K562 (cell line): ENCODE measurements at regions not wholly inside any gene's neighbourhood (a gene's known extent, or its start where the extent isn't known, plus 50 kb on each side); places are given as distances from the start of the nearest gene placed in this dataset.

ENCODE experiments used
- ATAC-seq: fragments of 200-7000 bp; cut with Tn5 transposase; 3 replicates; pipeline ENCODE4 v1.9.1; 2020; ENCODE audit warnings: moderate library complexity
- BruUV-seq: library from RNA; stranded (reverse); fragments of 400-500 nt; replicated peaks from 2 replicates; lab custom pipeline; 2021; lab: Mats Ljungman, UMichigan
- CTCF ChIA-PET: fragments of 300-600 bp; formaldehyde crosslinking; extraction: SDS; loops from one replicate; lab custom pipeline; 2021; ENCODE audit warnings: low intra/inter-chr PET ratio; lab: Yijun Ruan, JAX
- POLR2A ChIA-PET: fragments of 300-600, 350-650 bp; sonication (Branson Sonifier 250); formaldehyde crosslinking; extraction: SDS; loops from one replicate; lab custom pipeline; 2021; ENCODE audit warnings: antibody characterized with exemption, inconsistent platforms; lab: Yijun Ruan, JAX
- DNase-seq, 4 experiments: peaks; one replicate each; pipeline versions ENCODE4 v3.0.0 to v3.0.0-alpha.2; 2011 to 2018; ENCODE audit warnings: low spot score in 3 of 4, mixed read lengths in 3 of 4; ENCODE audit errors: extremely low read depth in 1 of 4
- FAIRE-seq: peaks from 2 replicates; lab custom pipeline; 2011; peaks lifted over from hg19 to GRCh38; lab: Jason Lieb, UNC
- H2AFZ ChIP-seq: 2 replicates; pipeline ENCODE4 v1.6.0; 2011; ENCODE audit warnings: low read depth, low read length, control low read depth, inconsistent platforms
- H3K27ac ChIP-seq: fragments of 200-600 bp; 3 replicates; pipeline ENCODE4 v1.8.0; 2011; ENCODE audit warnings: low read depth, mild to moderate bottlenecking, control low read depth, inconsistent platforms, low read length, moderate library complexity, mixed read lengths; ENCODE audit errors: extremely low read depth
- H3K27me3 ChIP-seq, 2 experiments: fragments of 300-600 bp in 1 of 2; 2 replicates in 1 of 2; 3 replicates in 1 of 2; pipeline versions ENCODE4 v1.6.0 to v1.8.0; 2011; ENCODE audit warnings: inconsistent platforms in 2 of 2, low read length in 2 of 2, mild to moderate bottlenecking in 1 of 2, mixed read lengths in 1 of 2, moderate library complexity in 1 of 2; ENCODE audit not compliant: control insufficient read depth in 2 of 2, insufficient read depth in 2 of 2
- H3K36me3 ChIP-seq: fragments of 300-600 bp; 3 replicates; pipeline ENCODE4 v1.8.0; 2011; ENCODE audit warnings: mild to moderate bottlenecking, low read length, inconsistent platforms; ENCODE audit not compliant: control insufficient read depth, insufficient read depth
- H3K4me1 ChIP-seq, 2 experiments: fragments of 200-600 bp in 1 of 2; replicated peaks in 1 of 2; 2 replicates in 1 of 2; 3 replicates in 1 of 2; pipeline versions ENCODE4 v1.5.1 to v1.8.0; 2011; ENCODE audit warnings: inconsistent platforms in 2 of 2, low read length in 2 of 2, mild to moderate bottlenecking in 1 of 2, mixed read lengths in 1 of 2, moderate library complexity in 1 of 2; ENCODE audit not compliant: control insufficient read depth in 2 of 2, insufficient read depth in 2 of 2
- H3K4me2 ChIP-seq: 2 replicates; pipeline ENCODE4 v1.6.1; 2011; ENCODE audit warnings: low read length, control low read depth, inconsistent platforms, mixed read lengths; ENCODE audit not compliant: insufficient read depth
- H3K4me3 ChIP-seq: fragments of 200-600 bp; sonication (generic), shearing (Covaris generic); 2 replicates; pipeline ENCODE4 v1.5.1; 2016; ENCODE audit warnings: control low read depth, inconsistent platforms
- H3K79me2 ChIP-seq: fragments of 200-600 bp; 3 replicates; pipeline ENCODE4 v1.8.0; 2011; ENCODE audit warnings: low read length, inconsistent platforms; ENCODE audit not compliant: control insufficient read depth, insufficient read depth
- H3K9ac ChIP-seq, 2 experiments: 2 replicates each; pipeline versions ENCODE4 v1.6.0 to v1.6.1; 2011; ENCODE audit warnings: low read depth in 2 of 2, low read length in 2 of 2, control low read depth in 1 of 2, inconsistent platforms in 1 of 2, mild to moderate bottlenecking in 1 of 2, mixed read lengths in 1 of 2; ENCODE audit not compliant: insufficient read depth in 1 of 2
- H3K9me1 ChIP-seq: one replicate; pipeline ENCODE4 v1.6.0; 2011; ENCODE audit warnings: inconsistent platforms, mild to moderate bottlenecking, low read length, moderate library complexity; ENCODE audit not compliant: control insufficient read depth, insufficient read depth
- H3K9me3 ChIP-seq: replicated peaks from 2 replicates; pipeline ENCODE4 v1.5.1; 2011; ENCODE audit warnings: low read depth, low read length, inconsistent platforms; ENCODE audit not compliant: control insufficient read depth, insufficient read depth
- H4K20me1 ChIP-seq: replicated peaks from 2 replicates; pipeline ENCODE4 v1.6.1; 2011; ENCODE audit warnings: low read length, inconsistent platforms, mixed read lengths; ENCODE audit not compliant: control insufficient read depth, insufficient read depth
- ESRRA ChIP-seq: fragments of 450-650 bp; IDR thresholded peaks from 2 replicates; pipeline ENCODE4 v1.6.1; 2014; ENCODE audit warnings: low read depth, mild to moderate bottlenecking, moderate library complexity, borderline replicate concordance
- EWSR1 ChIP-seq: fragments of 450-650 bp; IDR thresholded peaks from 2 replicates; pipeline ENCODE4 v1.6.1; 2018; ENCODE audit warnings: borderline replicate concordance, mild to moderate bottlenecking, low read depth, moderate library complexity; ENCODE audit not compliant: partially characterized antibody
- L3MBTL2 ChIP-seq: fragments of 450-650 bp; IDR thresholded peaks from 2 replicates; pipeline ENCODE4 v1.6.1; 2016; ENCODE audit warnings: mild to moderate bottlenecking, moderate library complexity
- SRF ChIP-seq, 2 experiments: fragments of 250-450, 450-650 bp in 1 of 2; sonication (Bioruptor Pico) in 1 of 2; sonication (generic) in 1 of 2; formaldehyde crosslinking; IDR thresholded peaks; 2 replicates each; pipeline versions ENCODE4 v1.5.0 to v1.5.1; 2020 to 2022; ENCODE audit warnings: mild to moderate bottlenecking in 1 of 2, missing genetic modification reagents in 1 of 2
- TEAD1 ChIP-seq, 2 experiments: fragments of 450-650 bp in 1 of 2; sonication (generic) in 1 of 2; formaldehyde crosslinking; IDR thresholded peaks; 2 replicates each; pipeline versions ENCODE4 v1.4.0 to v1.8.0; 2020 to 2022; ENCODE audit warnings: mild to moderate bottlenecking in 2 of 2, missing genetic modification reagents in 1 of 2
- ZBTB11 ChIP-seq, 3 experiments: fragments of 200-800 bp in 1 of 3; fragments of 250-450 bp in 1 of 3; fragments of 450-650 bp in 1 of 3; sonication (Bioruptor Pico) in 1 of 3; sonication (Bioruptor generic) in 1 of 3; formaldehyde crosslinking in 1 of 3; IDR thresholded peaks; 2 replicates each; pipeline versions ENCODE4 v1.6.1 to v1.8.0; 2016 to 2022; ENCODE audit warnings: mild to moderate bottlenecking in 2 of 3, missing genetic modification characterization in 2 of 3, missing compliant biosample characterization in 1 of 3, moderate library complexity in 1 of 3
- WGBS: fragments of 100-300 bp; shearing (Covaris generic); methylation state at CpG from one replicate; pipeline ENCODE4 v1.1.6; 2016; ENCODE audit warnings: low coverage, mixed read lengths; ENCODE audit not compliant: insufficient coverage; ENCODE audit errors: missing lambda C conversion rate; 5-methylcytosine and 5-hydroxymethylcytosine counted together
- in situ Hi-C: fragments of 300-500 bp; cut with MboI; formaldehyde crosslinking; loops from 4 replicates; pipeline ENCODE4 v1.15.0; 2018; ENCODE audit warnings: inconsistent platforms, mixed read lengths
- intact Hi-C: fragments of 100-400 bp; cut with micrococcal nuclease; formaldehyde crosslinking; loops from 2 replicates; pipeline ENCODE4 v1.14.2; 2022
- TF ChIP-seq, protein P1 (sequence below): IDR thresholded peaks from 2 replicates; pipeline ENCODE4 v1.6.1; 2011; ENCODE audit not compliant: insufficient read length; ENCODE audit errors: extremely low read depth
- TF ChIP-seq, protein P2 (sequence below): sonication (generic); formaldehyde crosslinking; IDR thresholded peaks from 2 replicates; pipeline ENCODE4 v1.8.0; 2022; ENCODE audit warnings: mild to moderate bottlenecking, missing genetic modification reagents

GRCh38 chr20:48158014-48158413, 372.7 kb upstream of the SULF2 start:
- Histone ChIP-seq H3K9me3 (0 out of 2 replicates have a peak, but pooled peaks cover 1% of the 10 kb centered on the region), H3K9ac (no peak overlapping the region), H4K20me1 (no peaks in the 10 kb centered on the region), H2AFZ (no peak overlapping the region), H3K9me1 (no peaks in the 10 kb centered on the region), H3K4me1 (no peaks in the 10 kb centered on the region), H3K27ac (no peak overlapping the region), H3K27me3 (peaks cover 0 to 18% of the 10 kb centered on the region in 2 experiments; a peak in 4 of 5 replicates), H3K79me2 (no peaks in the 10 kb centered on the region), H3K4me3 (no peak overlapping the region), H3K36me3 (no peaks in the 10 kb centered on the region), H3K4me2 (no peak overlapping the region)
- no TSS peak for BruUV-seq
- intact Hi-C loops, result no loop called here
- CTCF ChIA-PET, result no interaction called here
- ATAC-seq (no peak), FAIRE-seq (no peak), DNase-seq (no peak)
- WGBS, result 6% methylated on average over 2 of the region's 2 CpGs
- in situ Hi-C loops, result no loop called here
- TF ChIP-seq, protein P1, sequence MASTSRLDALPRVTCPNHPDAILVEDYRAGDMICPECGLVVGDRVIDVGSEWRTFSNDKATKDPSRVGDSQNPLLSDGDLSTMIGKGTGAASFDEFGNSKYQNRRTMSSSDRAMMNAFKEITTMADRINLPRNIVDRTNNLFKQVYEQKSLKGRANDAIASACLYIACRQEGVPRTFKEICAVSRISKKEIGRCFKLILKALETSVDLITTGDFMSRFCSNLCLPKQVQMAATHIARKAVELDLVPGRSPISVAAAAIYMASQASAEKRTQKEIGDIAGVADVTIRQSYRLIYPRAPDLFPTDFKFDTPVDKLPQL, result no peak
- TF ChIP-seq EWSR1 (peak; percentile 44), L3MBTL2 (no peak), TEAD1 (CRISPR knock-in tag; IDR thresholded peaks at IDR 0.05) (no peak), ESRRA (no peak), SRF (CRISPR knock-in tag; IDR thresholded peaks at IDR 0.05) (peak in 1 of 2 experiments; percentile 17; a peak in 1 of 4 replicates), ZBTB11 (CRISPR knock-in tag; IDR thresholded peaks at IDR 0.05) (peak in 1 of 3 experiments; percentile 62; a peak in 1 of 6 replicates)
- TF ChIP-seq, protein P2, sequence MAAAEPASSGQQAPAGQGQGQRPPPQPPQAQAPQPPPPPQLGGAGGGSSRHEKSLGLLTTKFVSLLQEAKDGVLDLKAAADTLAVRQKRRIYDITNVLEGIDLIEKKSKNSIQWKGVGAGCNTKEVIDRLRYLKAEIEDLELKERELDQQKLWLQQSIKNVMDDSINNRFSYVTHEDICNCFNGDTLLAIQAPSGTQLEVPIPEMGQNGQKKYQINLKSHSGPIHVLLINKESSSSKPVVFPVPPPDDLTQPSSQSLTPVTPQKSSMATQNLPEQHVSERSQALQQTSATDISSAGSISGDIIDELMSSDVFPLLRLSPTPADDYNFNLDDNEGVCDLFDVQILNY, result no peak
- POLR2A ChIA-PET, result interaction anchor here (0.7 kb wide), 1 partner anchor 326 kb away, joined by 4 read pairs; no protein-coding TSS in a partner anchor
